Karpas-422 (cell line): ENCODE measurements at regions not wholly inside any gene's neighbourhood (a gene's known extent, or its start where the extent isn't known, plus 50 kb on each side); places are given as distances from the start of the nearest gene placed in this dataset.
"Not testable (repeated sequence)": the region's sequence is repeated elsewhere in the genome, so short reads cannot be mapped to it uniquely, and the experiment has no call there.

Source experiments
- DNase-seq: peaks from one replicate; pipeline ENCODE4 v3.0.0-alpha.2; 2015
- H2AFZ ChIP-seq: fragments of 200-600 bp; sonication (generic); 2 replicates; pipeline ENCODE4 v1.6.1; 2014; ENCODE audit warnings: antibody characterized with exemption, low read length, mixed read lengths
- H3K27ac ChIP-seq: fragments of 200-600 bp; sonication (generic); 2 replicates; pipeline ENCODE4 v1.5.1; 2014; ENCODE audit warnings: mild to moderate bottlenecking, low read length, moderate library complexity
- H3K27me3 ChIP-seq: fragments of 200-600 bp; sonication (generic); 2 replicates; pipeline ENCODE4 v1.6.1; 2014; ENCODE audit warnings: low read length, mixed read lengths
- H3K36me3 ChIP-seq: fragments of 200-600 bp; sonication (generic); 2 replicates; pipeline ENCODE4 v1.6.1; 2014; ENCODE audit warnings: low read length, mixed read lengths; ENCODE audit not compliant: insufficient read depth
- H3K4me1 ChIP-seq: fragments of 200-600 bp; sonication (generic); 2 replicates; pipeline ENCODE4 v1.6.1; 2014; ENCODE audit warnings: mild to moderate bottlenecking, low read length, mixed read lengths
- H3K4me2 ChIP-seq: fragments of 200-600 bp; sonication (generic); 2 replicates; pipeline ENCODE4 v1.6.1; 2014; ENCODE audit warnings: low read length, low read depth, mild to moderate bottlenecking; ENCODE audit not compliant: poor library complexity, severe bottlenecking
- H3K4me3 ChIP-seq: fragments of 200-600 bp; sonication (generic); 2 replicates; pipeline ENCODE4 v1.5.1; 2014; ENCODE audit warnings: mild to moderate bottlenecking, antibody characterized with exemption, low read length, mixed read lengths
- H3K79me2 ChIP-seq: fragments of 200-600 bp; sonication (generic); 2 replicates; pipeline ENCODE4 v1.6.1; 2014; ENCODE audit warnings: mild to moderate bottlenecking, low read length, mixed read lengths
- H3K9ac ChIP-seq: fragments of 200-600 bp; sonication (generic); 2 replicates; pipeline ENCODE4 v1.6.0; 2014; ENCODE audit warnings: low read length
- H3K9me2 ChIP-seq: fragments of 200-600 bp; sonication (generic), shearing (Covaris generic); replicated peaks from 2 replicates; pipeline ENCODE4 v1.6.0; 2014; ENCODE audit warnings: mild to moderate bottlenecking, low read length, moderate library complexity; ENCODE audit not compliant: insufficient read depth
- H3K9me3 ChIP-seq: fragments of 300-700, 200-600 bp; sonication (generic); 2 replicates; pipeline ENCODE4 v1.6.1; 2014; ENCODE audit warnings: low read length, mixed read lengths
- H4K20me1 ChIP-seq: fragments of 200-600 bp; sonication (generic); 2 replicates; pipeline ENCODE4 v1.6.1; 2014; ENCODE audit warnings: mild to moderate bottlenecking, antibody characterized with exemption, low read length, low read depth; ENCODE audit not compliant: insufficient read depth

GRCh38 chr1:157399343-157399983, 152.9 kb downstream of the FCRL5 start:
- no peaks in the 10 kb centered on the region for H3K9me2 ChIP-seq
- no peak overlapping the region for H2AFZ ChIP-seq
- no peak for DNase-seq
- no peak overlapping the region for H3K27ac ChIP-seq
- no peaks in the 10 kb centered on the region for H3K27me3 ChIP-seq
- no peaks in the 10 kb centered on the region for H4K20me1 ChIP-seq
- no peak overlapping the region for H3K4me2 ChIP-seq
- no peaks in the 10 kb centered on the region for H3K9me3 ChIP-seq
- H3K4me1 ChIP-seq, result no peaks in the 10 kb centered on the region
- no peak overlapping the region for H3K4me3 ChIP-seq
- no peaks in the 10 kb centered on the region for H3K36me3 ChIP-seq
- no peak overlapping the region for H3K9ac ChIP-seq
- H3K79me2 ChIP-seq, result no peaks in the 10 kb centered on the region

DNA sequence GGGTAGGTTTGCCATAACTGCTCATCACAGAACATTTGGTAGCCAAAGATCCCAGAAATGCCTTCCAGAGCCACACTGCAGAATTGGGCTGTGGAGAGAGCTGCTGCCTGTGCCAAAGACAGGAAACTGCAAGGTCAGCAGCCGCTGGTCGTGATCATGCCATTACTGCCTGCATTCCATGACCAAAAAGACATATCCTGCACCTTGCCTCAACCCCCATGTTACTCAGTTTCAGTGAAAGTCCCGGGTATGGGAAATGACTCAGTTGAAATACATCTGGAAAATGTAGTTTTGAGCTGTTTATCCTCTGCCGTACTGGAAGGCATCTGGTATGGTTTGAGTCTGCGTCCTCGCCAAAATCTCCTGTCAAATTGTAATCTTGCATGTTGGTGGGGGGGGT, 161.7 kb downstream of the FCRL5 start:
- Histone ChIP-seq H3K27me3 (no peaks in the 10 kb centered on the region), H2AFZ (no peak overlapping the region), H3K9me2 (no peaks in the 10 kb centered on the region), H4K20me1 (no peaks in the 10 kb centered on the region), H3K4me3 (no peak overlapping the region), H3K9me3 (no peaks in the 10 kb centered on the region), H3K4me1 (peaks cover 6% of the 10 kb centered on the region), H3K36me3 (no peaks in the 10 kb centered on the region), H3K27ac (no peak overlapping the region), H3K9ac (no peak overlapping the region), H3K4me2 (no peak overlapping the region), H3K79me2 (no peaks in the 10 kb centered on the region)
- no peak for DNase-seq

- H2AFZ ChIP-seq, result no peak overlapping the region
- H4K20me1 ChIP-seq, result no peaks in the 10 kb centered on the region
- H3K9me3 ChIP-seq, result no peaks in the 10 kb centered on the region
- H3K27me3 ChIP-seq, result no peaks in the 10 kb centered on the region
- no peak for DNase-seq
- no peaks in the 10 kb centered on the region for H3K9me2 ChIP-seq
- H3K4me3 ChIP-seq, result no peak overlapping the region
- no peak overlapping the region for H3K9ac ChIP-seq
- H3K27ac ChIP-seq, result no peak overlapping the region
- peaks cover 6% of the 10 kb centered on the region for H3K4me1 ChIP-seq
- no peaks in the 10 kb centered on the region for H3K36me3 ChIP-seq
- no peaks in the 10 kb centered on the region for H3K79me2 ChIP-seq
- H3K4me2 ChIP-seq, result no peak overlapping the region
These were observed 164.3 kb downstream of the FCRL5 start for GRCh38 chr1:157388057-157388456.

DNA sequence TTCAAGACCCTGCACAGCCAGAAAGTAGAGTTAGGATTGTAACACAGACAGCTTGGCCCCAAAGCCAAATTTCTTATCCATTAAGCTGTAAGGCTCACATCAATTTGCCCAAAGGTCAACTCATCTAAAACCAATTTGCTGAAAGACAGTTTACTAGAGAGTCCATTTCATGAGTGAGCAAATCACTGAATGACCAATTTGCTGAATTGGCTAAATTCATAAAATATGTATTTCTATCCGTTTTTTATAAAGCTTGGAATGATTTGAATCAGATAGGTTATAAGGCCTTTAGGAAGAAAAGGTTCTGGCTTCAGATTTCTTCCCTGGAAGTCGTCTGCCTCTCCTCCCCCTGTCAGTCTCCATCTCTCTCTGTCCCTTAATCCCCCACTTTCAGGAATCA, 168.1 kb downstream of the FCRL5 start:
- H3K79me2 ChIP-seq, result no peaks in the 10 kb centered on the region
- no peak overlapping the region for H3K4me3 ChIP-seq
- H3K27me3 ChIP-seq, result no peaks in the 10 kb centered on the region
- no peaks in the 10 kb centered on the region for H3K9me2 ChIP-seq
- H3K9ac ChIP-seq, result no peak overlapping the region
- H3K4me2 ChIP-seq, result no peak overlapping the region
- H4K20me1 ChIP-seq, result no peaks in the 10 kb centered on the region
- H3K9me3 ChIP-seq, result no peaks in the 10 kb centered on the region
- H3K4me1 ChIP-seq, result no peaks in the 10 kb centered on the region
- no peaks in the 10 kb centered on the region for H3K36me3 ChIP-seq
- DNase-seq, result no peak
- no peak overlapping the region for H3K27ac ChIP-seq
- no peak overlapping the region for H2AFZ ChIP-seq

DNA sequence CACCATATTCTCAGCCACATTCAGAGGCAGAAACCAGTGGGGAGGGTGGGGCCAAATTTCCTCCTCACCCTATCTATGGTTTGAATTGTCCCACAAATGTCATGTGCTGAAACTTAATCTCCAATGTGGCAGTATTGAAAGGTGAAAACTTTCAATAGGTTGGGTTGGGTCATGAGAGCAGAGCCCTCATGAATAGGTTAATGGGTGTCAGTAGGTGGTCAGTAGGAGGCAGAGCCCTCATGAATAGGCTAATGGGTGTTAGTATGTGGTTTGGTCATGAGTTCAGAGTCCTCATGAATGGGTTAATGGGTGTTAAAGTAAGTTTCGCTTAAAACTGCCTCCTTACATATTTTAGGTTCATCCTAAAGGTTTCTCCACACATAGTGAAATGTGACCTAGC, 170.0 kb downstream of the FCRL5 start:
- Histone ChIP-seq H3K79me2 (no peaks in the 10 kb centered on the region), H2AFZ (no peak overlapping the region), H3K27me3 (no peaks in the 10 kb centered on the region), H3K9me2 (no peaks in the 10 kb centered on the region), H3K4me3 (no peak overlapping the region), H3K4me2 (no peak overlapping the region), H4K20me1 (no peaks in the 10 kb centered on the region), H3K9ac (no peak overlapping the region), H3K27ac (no peak overlapping the region), H3K36me3 (no peaks in the 10 kb centered on the region), H3K9me3 (no peaks in the 10 kb centered on the region), H3K4me1 (peaks cover 8% of the 10 kb centered on the region; the same call in 1 of the 2 replicates)
- DNase-seq, result no peak

DNA sequence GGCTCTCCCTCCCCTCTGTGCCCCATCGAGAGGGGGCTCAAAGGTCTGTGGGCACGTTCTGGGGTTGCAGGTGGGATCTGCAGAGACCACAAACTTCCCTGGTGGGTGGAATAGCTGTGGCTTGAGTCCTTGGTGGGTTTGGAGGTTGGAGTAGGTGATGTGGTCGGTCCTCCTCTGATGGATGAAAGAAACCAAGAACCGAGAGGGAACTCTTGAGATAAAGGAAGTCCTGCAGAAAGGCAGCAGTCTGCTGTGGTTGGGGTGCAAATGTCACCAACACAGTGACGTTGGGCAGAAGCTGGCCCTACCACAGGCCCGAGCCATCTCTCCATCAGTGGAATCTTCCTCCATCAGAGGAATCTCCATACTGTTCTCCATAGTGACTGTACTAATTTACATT, 171.8 kb downstream of the FCRL5 start:
- Histone ChIP-seq H4K20me1 (no peaks in the 10 kb centered on the region), H3K4me2 (no peak overlapping the region), H3K9me3 (no peaks in the 10 kb centered on the region), H3K4me1 (peaks cover 8% of the 10 kb centered on the region; the same call in 1 of the 2 replicates), H3K36me3 (no peaks in the 10 kb centered on the region), H3K4me3 (no peak overlapping the region), H3K27me3 (no peaks in the 10 kb centered on the region), H3K27ac (no peak overlapping the region), H2AFZ (no peak overlapping the region), H3K9ac (no peak overlapping the region), H3K9me2 (no peaks in the 10 kb centered on the region), H3K79me2 (no peaks in the 10 kb centered on the region)
- no peak for DNase-seq

- not testable (repeated sequence) for H3K36me3 ChIP-seq, H3K27ac ChIP-seq, H3K4me1 ChIP-seq, H4K20me1 ChIP-seq, H3K79me2 ChIP-seq, H3K4me2 ChIP-seq, H3K9me3 ChIP-seq, H3K9ac ChIP-seq, H2AFZ ChIP-seq, H3K9me2 ChIP-seq, H3K4me3 ChIP-seq, H3K27me3 ChIP-seq
- peak; percentile 77 for DNase-seq
These were observed 175.0 kb downstream of the FCRL5 start for GRCh38 chr1:157377280-157377713.

DNA sequence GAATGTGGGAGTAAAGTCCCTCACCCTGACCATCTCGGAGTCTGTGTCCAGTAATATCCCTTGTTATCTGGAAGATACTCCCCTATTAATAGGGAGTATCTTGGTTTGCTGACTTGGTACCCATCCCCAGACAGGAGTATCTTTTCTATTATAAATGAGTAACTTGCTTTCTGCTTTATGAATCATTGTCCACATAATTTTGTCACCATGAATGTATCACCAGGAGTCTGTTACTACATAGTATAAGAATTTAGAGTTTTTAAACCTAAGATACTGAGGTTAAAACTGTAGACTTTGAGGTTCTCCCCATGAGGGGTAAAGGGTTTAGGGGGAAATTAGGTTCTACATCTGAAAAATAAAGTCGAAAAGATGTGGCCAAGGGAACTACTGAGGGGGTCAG, 175.6 kb downstream of the FCRL5 start:
- no peaks in the 10 kb centered on the region for H3K9me2 ChIP-seq

DNA sequence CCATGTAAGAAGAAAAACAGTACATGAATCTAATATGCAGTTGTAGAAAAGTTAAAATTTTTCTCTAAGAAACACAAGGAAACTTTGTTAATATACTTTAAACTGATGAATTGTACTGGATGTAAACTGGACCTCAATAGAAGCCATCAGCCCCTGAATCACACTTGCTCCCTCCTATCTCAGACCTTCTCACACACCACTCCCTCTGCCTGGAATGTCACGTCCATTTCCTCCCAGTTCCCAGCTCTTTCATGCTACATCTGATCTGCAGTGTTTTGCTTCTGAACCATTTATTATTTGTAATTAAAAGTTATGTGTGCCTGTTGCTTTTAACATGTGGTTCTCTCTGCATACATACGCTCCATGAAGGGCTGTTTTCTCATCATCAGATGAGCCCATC, 180.0 kb downstream of the FCRL5 start:
- not testable (repeated sequence) for H3K9me3 ChIP-seq, H3K4me1 ChIP-seq, H3K4me3 ChIP-seq, DNase-seq, H3K79me2 ChIP-seq, H2AFZ ChIP-seq, H3K27me3 ChIP-seq, H3K27ac ChIP-seq, H3K9me2 ChIP-seq, H4K20me1 ChIP-seq, H3K9ac ChIP-seq, H3K36me3 ChIP-seq, H3K4me2 ChIP-seq

More for the DNA sequence above, 175.6 kb downstream of the FCRL5 start:
- Histone ChIP-seq H3K36me3 (no peaks in the 10 kb centered on the region), H3K79me2 (no peaks in the 10 kb centered on the region), H4K20me1 (no peaks in the 10 kb centered on the region), H3K4me3 (no peak overlapping the region), H2AFZ (no peak overlapping the region), H3K4me1 (peaks cover 8% of the 10 kb centered on the region; the same call in 1 of the 2 replicates), H3K4me2 (no peak overlapping the region), H3K27me3 (no peaks in the 10 kb centered on the region), H3K27ac (no peak overlapping the region), H3K9ac (no peak overlapping the region), H3K9me3 (no peaks in the 10 kb centered on the region)
- DNase-seq, result no peak
